Hepatocyte (in vitro differentiated cells): ENCODE measurements at regions not wholly inside any gene's neighbourhood (a gene's known extent, or its start where the extent isn't known, plus 50 kb on each side); places are given as distances from the start of the nearest gene placed in this dataset.

ENCODE experiments used
- EZH2 ChIP-seq: fragments of 200-600 bp; sonication (generic); IDR thresholded peaks from 2 replicates; pipeline ENCODE4 v1.6.1; 2016; ENCODE audit warnings: antibody characterized with exemption, mild to moderate bottlenecking, borderline replicate concordance
- EZH2phosphoT487 ChIP-seq: fragments of 200-600 bp; sonication (generic); IDR thresholded peaks from one replicate; pipeline ENCODE4 v1.6.1; 2018; ENCODE audit warnings: antibody characterized with exemption, mild to moderate bottlenecking, low read depth, moderate library complexity; ENCODE audit not compliant: unreplicated experiment, severe bottlenecking
- TF ChIP-seq, protein P1 (sequence below): fragments of 200-600 bp; sonication (generic); IDR thresholded peaks from 2 replicates; pipeline ENCODE4 v1.5.1; 2016; ENCODE audit warnings: antibody characterized with exemption, mild to moderate bottlenecking; ENCODE audit not compliant: poor library complexity

DNA sequence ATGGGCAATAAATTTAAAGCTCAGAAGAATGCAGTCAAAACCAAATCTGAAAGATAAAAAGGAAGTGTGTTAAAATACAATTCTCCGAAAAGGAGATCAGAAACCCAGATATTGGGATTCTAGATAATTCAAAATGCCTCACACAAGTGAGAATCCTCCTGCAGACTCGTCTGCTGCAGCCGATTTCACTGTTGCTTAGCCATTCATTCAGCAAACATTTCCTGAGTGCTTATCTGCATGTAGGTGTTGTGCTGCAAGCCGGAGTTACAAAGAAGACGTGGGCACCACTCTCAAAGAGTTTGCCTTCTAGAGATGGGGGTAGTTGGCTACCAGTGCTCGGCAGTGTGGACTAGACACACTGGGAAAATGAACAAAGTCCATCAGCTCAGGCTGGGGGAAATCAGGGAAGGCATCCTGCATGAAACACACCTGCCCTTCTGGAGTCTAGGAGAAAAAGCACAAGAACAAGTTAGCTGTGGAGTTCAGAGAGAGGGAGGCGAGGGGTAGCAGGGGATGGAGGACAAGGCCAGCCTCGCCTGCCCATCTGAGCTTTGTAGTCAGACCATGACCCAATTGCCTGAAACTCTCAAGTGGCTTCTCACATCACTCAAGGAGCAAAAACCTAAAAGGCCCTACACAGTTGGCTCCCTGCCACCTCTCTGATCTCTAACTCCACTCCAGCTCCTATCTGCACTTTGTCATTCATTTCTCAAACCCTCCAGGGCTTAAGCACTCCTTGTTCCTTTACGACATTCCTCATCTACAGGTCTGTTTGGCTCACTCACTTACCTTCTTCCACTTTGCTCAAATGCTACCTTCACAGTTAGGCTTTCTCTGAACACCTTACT lies 310.0 kb upstream of the DDHD1 start:
- no peak for TF ChIP-seq EZH2
- TF ChIP-seq, protein P1, sequence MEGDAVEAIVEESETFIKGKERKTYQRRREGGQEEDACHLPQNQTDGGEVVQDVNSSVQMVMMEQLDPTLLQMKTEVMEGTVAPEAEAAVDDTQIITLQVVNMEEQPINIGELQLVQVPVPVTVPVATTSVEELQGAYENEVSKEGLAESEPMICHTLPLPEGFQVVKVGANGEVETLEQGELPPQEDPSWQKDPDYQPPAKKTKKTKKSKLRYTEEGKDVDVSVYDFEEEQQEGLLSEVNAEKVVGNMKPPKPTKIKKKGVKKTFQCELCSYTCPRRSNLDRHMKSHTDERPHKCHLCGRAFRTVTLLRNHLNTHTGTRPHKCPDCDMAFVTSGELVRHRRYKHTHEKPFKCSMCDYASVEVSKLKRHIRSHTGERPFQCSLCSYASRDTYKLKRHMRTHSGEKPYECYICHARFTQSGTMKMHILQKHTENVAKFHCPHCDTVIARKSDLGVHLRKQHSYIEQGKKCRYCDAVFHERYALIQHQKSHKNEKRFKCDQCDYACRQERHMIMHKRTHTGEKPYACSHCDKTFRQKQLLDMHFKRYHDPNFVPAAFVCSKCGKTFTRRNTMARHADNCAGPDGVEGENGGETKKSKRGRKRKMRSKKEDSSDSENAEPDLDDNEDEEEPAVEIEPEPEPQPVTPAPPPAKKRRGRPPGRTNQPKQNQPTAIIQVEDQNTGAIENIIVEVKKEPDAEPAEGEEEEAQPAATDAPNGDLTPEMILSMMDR = no peak
- TF ChIP-seq EZH2phosphoT487 = no peak
